ENCODE measurements at regions not wholly inside any gene's neighbourhood (a gene's known extent, or its start where the extent isn't known, plus 50 kb on each side); places are given as distances from the start of the nearest gene placed in this dataset.
A peak's percentile ranks its signal among the peaks of the same experiment; 100 is the strongest.

DNA sequence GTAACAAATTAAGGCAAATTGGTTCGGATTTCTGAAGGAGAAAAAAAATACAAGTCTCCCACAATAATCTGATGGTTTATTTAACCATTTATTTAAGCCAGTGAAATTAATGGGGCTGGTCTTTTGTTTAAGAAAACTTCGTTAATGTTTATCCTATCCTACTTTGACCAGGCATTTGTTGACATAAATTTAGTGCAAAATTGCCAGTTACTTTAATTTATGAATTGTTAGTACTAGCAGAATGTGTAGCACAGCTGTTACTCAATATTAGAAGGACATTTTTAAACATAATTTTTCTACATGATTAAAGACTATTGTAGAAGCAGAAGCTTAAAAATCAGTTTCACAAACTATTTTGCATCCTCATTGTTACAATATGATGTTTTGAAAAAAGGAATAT, 687.6 kb upstream of the PTBP2 start:
- H3K9ac ChIP-seq (ENCODE audit: low read length), result no peak overlapping the region
- no peaks in the 10 kb centered on the region for H3K36me3 ChIP-seq (ENCODE audit: control insufficient read depth, insufficient read depth, low read length, severe bottlenecking)
- H3K27me3 ChIP-seq (replicated peaks; ENCODE audit: control insufficient read depth, insufficient read depth, low read length), result no peaks in the 10 kb centered on the region
- no peak for DNase-seq (ENCODE audit: low read depth)
- no peak overlapping the region for H3K4me3 ChIP-seq (ENCODE audit: low read length)
- H3K4me1 ChIP-seq (ENCODE audit: control insufficient read depth, insufficient read depth, low read length), result no peaks in the 10 kb centered on the region
- H3K9me3 ChIP-seq (ENCODE audit: control insufficient read depth, low read length), result no peaks in the 10 kb centered on the region

DNA sequence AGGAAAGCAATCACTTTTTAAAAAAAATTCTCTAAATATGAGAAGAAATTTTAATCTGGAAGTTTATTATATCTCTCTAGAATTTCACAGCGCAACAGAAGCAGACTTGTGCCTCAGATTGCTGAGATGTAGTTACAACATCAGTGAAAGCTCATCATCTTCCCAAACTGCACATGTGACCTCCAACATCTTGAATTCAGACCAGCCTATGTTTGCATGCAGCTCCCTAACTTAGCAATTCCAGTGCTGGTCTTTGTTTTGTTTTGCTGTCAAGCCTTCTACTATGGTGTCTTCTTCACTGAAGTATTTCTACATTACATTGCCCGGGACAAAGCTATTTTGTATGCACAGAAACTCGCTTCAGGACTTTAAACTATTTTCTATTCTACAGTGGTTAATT, 684.8 kb upstream of the PTBP2 start:
- H3K9ac ChIP-seq (ENCODE audit: low read length), result no peak overlapping the region
- no peaks in the 10 kb centered on the region for H3K27me3 ChIP-seq (replicated peaks; ENCODE audit: control insufficient read depth, insufficient read depth, low read length)
- H3K4me3 ChIP-seq (ENCODE audit: low read length), result no peak overlapping the region
- no peaks in the 10 kb centered on the region for H3K36me3 ChIP-seq (ENCODE audit: control insufficient read depth, insufficient read depth, low read length, severe bottlenecking)
- H3K9me3 ChIP-seq (ENCODE audit: control insufficient read depth, low read length), result no peaks in the 10 kb centered on the region
- DNase-seq (ENCODE audit: low read depth), result no peak
- H3K4me1 ChIP-seq (ENCODE audit: control insufficient read depth, insufficient read depth, low read length), result no peaks in the 10 kb centered on the region

DNA sequence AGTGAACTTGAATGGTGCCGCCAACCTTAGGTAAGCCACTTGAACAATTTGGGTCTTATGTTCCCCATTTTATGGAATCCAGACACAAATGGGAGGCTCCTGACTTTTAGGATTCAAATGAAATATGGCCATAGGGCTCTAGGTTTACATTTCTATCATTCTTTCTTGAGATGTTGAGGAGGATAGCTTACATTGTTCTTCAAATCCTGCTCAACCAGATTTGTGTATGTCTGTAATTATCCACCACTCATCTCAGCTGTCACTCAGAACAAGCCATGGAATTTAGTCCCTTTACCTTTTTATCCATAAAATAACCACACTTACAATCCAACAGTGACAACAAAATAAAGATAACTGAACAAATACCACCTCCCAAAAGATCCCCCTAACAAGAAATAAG, 682.9 kb upstream of the PTBP2 start:
- no peak for DNase-seq (ENCODE audit: low read depth)
- Histone ChIP-seq H3K9me3 (ENCODE audit: control insufficient read depth, low read length) (no peaks in the 10 kb centered on the region), H3K9ac (ENCODE audit: low read length) (no peak overlapping the region), H3K4me1 (ENCODE audit: control insufficient read depth, insufficient read depth, low read length) (no peaks in the 10 kb centered on the region), H3K27me3 (replicated peaks; ENCODE audit: control insufficient read depth, insufficient read depth, low read length) (no peaks in the 10 kb centered on the region), H3K4me3 (ENCODE audit: low read length) (no peak overlapping the region), H3K36me3 (ENCODE audit: control insufficient read depth, insufficient read depth, low read length, severe bottlenecking) (no peaks in the 10 kb centered on the region)

DNA sequence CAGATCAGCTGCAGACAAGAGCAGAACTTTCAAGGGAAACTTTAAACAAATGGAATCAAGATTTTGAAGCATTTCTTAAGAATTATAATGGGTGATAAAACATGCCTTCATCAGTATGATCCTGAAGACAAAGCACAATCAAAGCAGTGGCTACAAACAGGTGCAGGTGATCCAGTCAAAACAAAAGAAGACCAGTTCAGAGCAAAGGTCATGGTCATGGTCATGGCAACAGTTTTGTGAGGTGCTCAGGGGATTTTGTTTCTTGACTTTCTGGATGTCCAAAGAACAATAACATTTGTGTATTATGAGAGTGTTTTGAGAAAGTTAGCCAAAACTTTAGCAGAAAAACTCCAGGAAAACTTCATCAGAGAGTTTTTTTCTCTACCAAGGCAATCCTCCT, 681.7 kb upstream of the PTBP2 start:
- Histone ChIP-seq H3K4me1 (ENCODE audit: control insufficient read depth, insufficient read depth, low read length) (no peaks in the 10 kb centered on the region), H3K4me3 (ENCODE audit: low read length) (no peak overlapping the region), H3K27me3 (replicated peaks; ENCODE audit: control insufficient read depth, insufficient read depth, low read length) (no peaks in the 10 kb centered on the region), H3K9me3 (ENCODE audit: control insufficient read depth, low read length) (no peaks in the 10 kb centered on the region), H3K9ac (ENCODE audit: low read length) (no peak overlapping the region), H3K36me3 (ENCODE audit: control insufficient read depth, insufficient read depth, low read length, severe bottlenecking) (no peaks in the 10 kb centered on the region)
- DNase-seq (ENCODE audit: low read depth), result no peak

DNA sequence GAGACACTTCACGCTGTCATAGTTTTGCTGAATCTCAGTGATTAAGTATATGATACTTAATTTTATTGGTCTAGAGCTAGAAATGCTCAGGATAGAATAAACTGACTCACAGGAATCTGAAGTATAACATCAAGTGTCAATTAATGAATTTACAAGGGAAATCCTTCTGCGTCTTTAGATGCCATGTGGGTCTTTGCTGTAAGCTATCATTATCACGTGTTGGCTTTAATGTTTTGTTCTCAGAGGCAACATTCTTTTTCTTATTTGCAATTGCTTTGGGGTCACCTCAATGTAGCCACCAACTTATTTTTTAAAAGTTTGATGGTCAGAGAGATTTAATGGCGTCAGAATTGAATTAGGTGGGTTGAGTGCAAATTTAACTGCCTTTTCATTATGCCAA, 680.1 kb upstream of the PTBP2 start:
- Histone ChIP-seq H3K9ac (ENCODE audit: low read length) (no peak overlapping the region), H3K36me3 (ENCODE audit: control insufficient read depth, insufficient read depth, low read length, severe bottlenecking) (no peaks in the 10 kb centered on the region), H3K4me3 (ENCODE audit: low read length) (no peak overlapping the region), H3K27me3 (replicated peaks; ENCODE audit: control insufficient read depth, insufficient read depth, low read length) (no peaks in the 10 kb centered on the region), H3K4me1 (ENCODE audit: control insufficient read depth, insufficient read depth, low read length) (no peaks in the 10 kb centered on the region), H3K9me3 (ENCODE audit: control insufficient read depth, low read length) (no peaks in the 10 kb centered on the region)
- no peak for DNase-seq (ENCODE audit: low read depth)

DNA sequence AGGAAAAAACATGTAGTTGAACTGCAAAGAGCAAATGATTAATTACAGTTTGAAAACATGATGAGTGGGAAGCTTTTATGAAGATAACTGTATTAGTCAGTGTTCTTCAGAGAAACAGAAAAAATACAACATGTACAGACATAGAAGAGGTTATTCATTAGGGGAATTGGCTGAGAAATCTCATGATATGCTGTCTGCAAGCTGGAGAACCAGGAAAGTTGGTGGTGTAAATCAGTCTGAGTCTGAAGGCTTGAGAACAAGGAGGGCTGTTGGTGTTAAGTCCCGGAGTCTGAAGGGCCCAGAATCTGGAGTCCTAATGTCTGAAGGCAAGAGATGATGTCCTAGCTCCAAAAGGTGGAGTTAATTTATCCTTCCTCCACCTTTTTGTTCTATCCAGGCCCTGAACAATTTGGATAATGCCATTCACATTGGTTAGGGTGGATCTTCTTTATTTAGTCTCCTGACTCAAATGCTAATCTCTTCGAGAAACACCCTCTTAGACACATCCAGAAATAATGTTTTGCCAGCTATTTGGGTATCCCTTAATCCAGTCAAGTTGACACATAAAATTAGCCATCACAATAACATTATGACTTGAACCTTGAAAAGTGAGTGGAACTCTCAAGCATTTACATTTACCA, 672.9 kb upstream of the PTBP2 start:
- DNase-seq (ENCODE audit: low read depth), result no peak
- Histone ChIP-seq H3K27me3 (replicated peaks; ENCODE audit: control insufficient read depth, insufficient read depth, low read length) (no peaks in the 10 kb centered on the region), H3K9me3 (ENCODE audit: control insufficient read depth, low read length) (no peaks in the 10 kb centered on the region), H3K9ac (ENCODE audit: low read length) (no peak overlapping the region), H3K4me1 (ENCODE audit: control insufficient read depth, insufficient read depth, low read length) (peaks cover 2% of the 10 kb centered on the region), H3K4me3 (ENCODE audit: low read length) (no peak overlapping the region), H3K36me3 (ENCODE audit: control insufficient read depth, insufficient read depth, low read length, severe bottlenecking) (no peaks in the 10 kb centered on the region)

DNA sequence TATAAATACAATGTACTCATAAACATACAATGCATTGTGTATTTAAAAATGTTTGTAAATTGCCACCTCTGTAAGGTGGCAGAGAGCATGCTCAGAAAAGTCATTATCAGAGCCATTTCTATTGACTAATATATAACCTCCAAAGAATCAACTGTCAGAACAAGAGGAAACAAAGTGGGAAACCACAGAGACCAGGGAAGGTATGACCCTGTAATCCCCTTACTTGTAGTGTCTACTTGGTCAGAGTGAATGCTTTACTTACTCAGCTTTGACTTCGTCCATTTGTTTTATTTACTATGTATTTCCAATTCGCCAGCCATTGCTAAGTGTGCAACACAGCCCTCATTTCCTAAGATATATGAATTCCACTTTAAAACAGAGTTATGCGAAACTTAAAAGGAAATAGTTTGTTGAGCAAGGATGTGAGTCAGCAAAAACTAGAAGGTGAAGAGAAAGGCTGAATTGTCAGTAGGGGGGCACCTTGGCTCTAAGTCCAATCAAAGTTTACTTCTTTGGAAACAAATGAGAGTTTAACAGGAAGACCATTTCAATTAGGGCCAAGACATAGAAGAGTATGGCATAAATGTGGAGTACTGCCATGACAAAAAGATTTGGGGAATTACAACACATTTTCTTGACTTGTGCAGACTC, 671.7 kb upstream of the PTBP2 start:
- no peak overlapping the region for H3K9ac ChIP-seq (ENCODE audit: low read length)
- no peaks in the 10 kb centered on the region for H3K27me3 ChIP-seq (replicated peaks; ENCODE audit: control insufficient read depth, insufficient read depth, low read length)
- no peaks in the 10 kb centered on the region for H3K9me3 ChIP-seq (ENCODE audit: control insufficient read depth, low read length)
- H3K4me1 ChIP-seq (ENCODE audit: control insufficient read depth, insufficient read depth, low read length), result peaks cover 2% of the 10 kb centered on the region
- H3K36me3 ChIP-seq (ENCODE audit: control insufficient read depth, insufficient read depth, low read length, severe bottlenecking), result no peaks in the 10 kb centered on the region
- no peak overlapping the region for H3K4me3 ChIP-seq (ENCODE audit: low read length)
- no peak for DNase-seq (ENCODE audit: low read depth)

DNA sequence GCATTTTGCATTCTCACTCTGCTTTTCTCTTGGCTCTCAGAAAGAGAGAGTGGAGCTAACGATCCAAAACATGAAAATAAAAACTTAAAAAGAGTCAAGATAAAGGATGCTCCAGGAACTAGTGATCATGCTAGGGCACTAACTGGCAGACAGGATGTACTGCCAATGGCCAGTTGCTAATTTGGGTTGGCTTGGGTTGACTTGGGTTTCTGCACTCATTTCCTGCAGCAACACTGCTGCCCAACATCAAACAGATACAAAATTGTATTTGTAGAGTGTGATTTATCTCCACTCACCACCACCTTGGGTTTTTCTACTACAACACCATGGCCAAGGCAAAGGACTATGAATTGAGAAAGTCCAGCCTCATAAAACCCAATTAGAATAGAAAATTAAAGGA, 662.3 kb upstream of the PTBP2 start:
- Histone ChIP-seq H3K9ac (ENCODE audit: low read length) (no peak overlapping the region), H3K36me3 (ENCODE audit: control insufficient read depth, insufficient read depth, low read length, severe bottlenecking) (no peaks in the 10 kb centered on the region), H3K27me3 (replicated peaks; ENCODE audit: control insufficient read depth, insufficient read depth, low read length) (no peaks in the 10 kb centered on the region), H3K4me3 (ENCODE audit: low read length) (no peak overlapping the region), H3K9me3 (ENCODE audit: control insufficient read depth, low read length) (no peaks in the 10 kb centered on the region), H3K4me1 (ENCODE audit: control insufficient read depth, insufficient read depth, low read length) (no peaks in the 10 kb centered on the region)
- DNase-seq (ENCODE audit: low read depth), result no peak

DNA sequence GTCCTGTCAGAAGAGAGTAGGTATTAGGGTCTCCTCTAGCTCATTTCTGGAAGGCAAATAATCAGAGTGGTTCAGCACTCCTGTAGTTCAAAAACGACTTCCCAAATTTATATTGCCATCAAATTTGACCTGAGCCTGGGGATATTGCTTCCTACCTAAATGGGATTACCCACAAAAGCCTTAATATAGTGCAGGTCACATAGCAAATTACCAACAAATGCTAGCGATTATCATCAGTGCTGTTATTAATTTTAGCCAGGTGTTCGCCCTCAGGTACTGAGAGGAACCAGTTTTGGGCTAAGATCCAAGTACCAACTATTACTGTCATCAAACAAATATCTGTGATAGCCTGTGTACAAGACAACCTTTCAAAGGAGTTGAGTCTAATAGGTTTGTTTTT, 661.8 kb upstream of the PTBP2 start:
- Histone ChIP-seq H3K4me3 (ENCODE audit: low read length) (no peak overlapping the region), H3K9me3 (ENCODE audit: control insufficient read depth, low read length) (no peaks in the 10 kb centered on the region), H3K4me1 (ENCODE audit: control insufficient read depth, insufficient read depth, low read length) (no peaks in the 10 kb centered on the region), H3K27me3 (replicated peaks; ENCODE audit: control insufficient read depth, insufficient read depth, low read length) (no peaks in the 10 kb centered on the region), H3K36me3 (ENCODE audit: control insufficient read depth, insufficient read depth, low read length, severe bottlenecking) (no peaks in the 10 kb centered on the region), H3K9ac (ENCODE audit: low read length) (no peak overlapping the region)
- DNase-seq (ENCODE audit: low read depth), result no peak

DNA sequence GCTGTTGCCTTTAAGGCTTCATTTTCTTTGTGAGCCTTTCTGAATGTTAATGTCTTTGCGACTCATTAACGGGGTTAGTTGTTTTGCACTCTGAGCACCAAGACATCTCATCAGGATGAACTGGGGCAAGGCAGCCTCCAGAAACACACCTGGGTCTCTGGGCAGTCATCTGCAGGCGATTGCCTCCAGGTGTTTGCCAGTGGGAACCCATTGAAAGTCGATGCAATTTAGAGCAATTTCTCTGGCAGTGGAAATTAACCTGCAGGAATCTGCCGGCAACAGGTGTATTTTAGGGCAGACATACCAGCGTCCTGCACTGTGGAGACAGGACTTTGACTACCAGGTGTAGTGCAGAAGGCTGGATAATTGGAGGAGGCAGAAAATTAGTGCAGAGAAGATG, 661.0 kb upstream of the PTBP2 start:
- Histone ChIP-seq H3K4me3 (ENCODE audit: low read length) (no peak overlapping the region), H3K4me1 (ENCODE audit: control insufficient read depth, insufficient read depth, low read length) (no peaks in the 10 kb centered on the region), H3K9me3 (ENCODE audit: control insufficient read depth, low read length) (no peaks in the 10 kb centered on the region), H3K27me3 (replicated peaks; ENCODE audit: control insufficient read depth, insufficient read depth, low read length) (no peaks in the 10 kb centered on the region), H3K9ac (ENCODE audit: low read length) (no peak overlapping the region), H3K36me3 (ENCODE audit: control insufficient read depth, insufficient read depth, low read length, severe bottlenecking) (no peaks in the 10 kb centered on the region)
- no peak for DNase-seq (ENCODE audit: low read depth)

DNA sequence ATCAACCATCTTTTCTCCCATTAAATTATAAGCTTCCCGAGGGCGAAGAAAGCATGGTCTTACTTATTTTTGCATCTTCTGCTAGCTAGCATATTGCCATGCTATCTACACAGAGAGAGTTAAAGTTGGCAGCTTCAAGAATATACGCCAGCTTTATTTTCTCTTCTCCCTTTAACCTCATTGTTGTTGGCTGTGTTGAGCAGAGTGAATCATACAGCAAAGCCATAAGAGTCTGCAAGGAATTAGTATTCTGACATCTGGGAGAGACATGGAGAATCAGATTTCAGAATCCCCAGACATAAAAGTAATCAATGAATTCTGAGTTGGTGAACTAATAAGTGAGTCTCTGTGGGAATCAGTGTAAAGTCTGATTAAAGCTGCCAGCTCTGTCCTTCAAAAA, 649.6 kb upstream of the PTBP2 start:
- H3K36me3 ChIP-seq (ENCODE audit: control insufficient read depth, insufficient read depth, low read length, severe bottlenecking), result no peaks in the 10 kb centered on the region
- no peaks in the 10 kb centered on the region for H3K27me3 ChIP-seq (replicated peaks; ENCODE audit: control insufficient read depth, insufficient read depth, low read length)
- peaks cover 38% of the 10 kb centered on the region for H3K4me1 ChIP-seq (ENCODE audit: control insufficient read depth, insufficient read depth, low read length)
- DNase-seq (ENCODE audit: low read depth), result peak; percentile 11
- no peak overlapping the region for H3K4me3 ChIP-seq (ENCODE audit: low read length)
- H3K9ac ChIP-seq (ENCODE audit: low read length), result no peak overlapping the region
- H3K9me3 ChIP-seq (ENCODE audit: control insufficient read depth, low read length), result no peaks in the 10 kb centered on the region

DNA sequence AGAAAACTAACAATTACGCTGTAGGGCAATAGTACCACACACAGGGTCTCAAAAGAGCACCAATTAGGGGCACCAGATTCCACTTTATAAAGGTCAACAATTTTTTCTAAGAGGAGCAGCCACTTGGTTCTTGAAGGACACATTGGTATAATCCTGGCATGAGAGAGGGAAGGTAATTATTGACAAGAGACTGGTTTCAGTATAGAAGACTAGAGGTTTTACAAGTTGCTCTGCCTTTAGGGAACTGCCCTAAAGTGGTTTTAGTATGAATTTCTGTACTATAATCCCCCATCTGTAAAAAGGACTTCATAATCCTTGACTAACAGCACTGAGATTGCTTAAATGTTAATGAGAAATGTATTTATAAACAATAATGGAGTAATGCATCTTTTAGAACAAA, 648.5 kb upstream of the PTBP2 start:
- Histone ChIP-seq H3K27me3 (replicated peaks; ENCODE audit: control insufficient read depth, insufficient read depth, low read length) (no peaks in the 10 kb centered on the region), H3K4me3 (ENCODE audit: low read length) (no peak overlapping the region), H3K9ac (ENCODE audit: low read length) (no peak overlapping the region), H3K9me3 (ENCODE audit: control insufficient read depth, low read length) (no peaks in the 10 kb centered on the region), H3K36me3 (ENCODE audit: control insufficient read depth, insufficient read depth, low read length, severe bottlenecking) (no peaks in the 10 kb centered on the region), H3K4me1 (ENCODE audit: control insufficient read depth, insufficient read depth, low read length) (peaks cover 38% of the 10 kb centered on the region)
- no peak for DNase-seq (ENCODE audit: low read depth)

Measured in adipocyte (in vitro differentiated cells).